ENCODE measurements at regions not wholly inside any gene's neighbourhood (a gene's known extent, or its start where the extent isn't known, plus 50 kb on each side); places are given as distances from the start of the nearest gene placed in this dataset.

DNA sequence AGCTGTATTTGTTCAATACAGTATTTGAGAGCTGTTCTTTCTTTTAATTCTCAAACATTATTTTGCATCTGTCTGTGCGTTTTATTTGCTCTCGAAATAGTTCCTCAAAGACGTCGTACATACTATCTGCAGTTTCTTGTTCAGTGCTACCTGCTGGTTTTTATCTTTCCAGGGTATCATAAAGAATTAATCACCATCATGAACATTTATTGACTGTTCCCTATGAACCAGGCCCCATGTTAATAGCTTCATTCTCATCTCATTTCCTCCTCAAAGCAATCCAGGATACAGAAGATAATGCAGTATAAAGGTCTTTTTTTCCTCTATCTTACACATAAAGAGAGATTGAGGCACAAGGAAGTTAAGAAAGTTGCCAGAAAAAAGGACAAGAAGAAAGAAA lies 211.8 kb downstream of the DACT1 start:
- H3K9me3 ChIP-seq (ENCODE audit: control insufficient read depth, insufficient read depth, low read length), result no peaks in the 10 kb centered on the region
- no peak overlapping the region for H3K27ac ChIP-seq (ENCODE audit: low read depth, low read length)
- no peaks in the 10 kb centered on the region for H3K4me1 ChIP-seq (ENCODE audit: control insufficient read depth, low read length)
- H3K9me2 ChIP-seq (replicated peaks; ENCODE audit: control insufficient read depth, low read length), result no peaks in the 10 kb centered on the region
- H3K4me2 ChIP-seq (ENCODE audit: low read length), result no peak overlapping the region
- TF ChIP-seq, protein P1, sequence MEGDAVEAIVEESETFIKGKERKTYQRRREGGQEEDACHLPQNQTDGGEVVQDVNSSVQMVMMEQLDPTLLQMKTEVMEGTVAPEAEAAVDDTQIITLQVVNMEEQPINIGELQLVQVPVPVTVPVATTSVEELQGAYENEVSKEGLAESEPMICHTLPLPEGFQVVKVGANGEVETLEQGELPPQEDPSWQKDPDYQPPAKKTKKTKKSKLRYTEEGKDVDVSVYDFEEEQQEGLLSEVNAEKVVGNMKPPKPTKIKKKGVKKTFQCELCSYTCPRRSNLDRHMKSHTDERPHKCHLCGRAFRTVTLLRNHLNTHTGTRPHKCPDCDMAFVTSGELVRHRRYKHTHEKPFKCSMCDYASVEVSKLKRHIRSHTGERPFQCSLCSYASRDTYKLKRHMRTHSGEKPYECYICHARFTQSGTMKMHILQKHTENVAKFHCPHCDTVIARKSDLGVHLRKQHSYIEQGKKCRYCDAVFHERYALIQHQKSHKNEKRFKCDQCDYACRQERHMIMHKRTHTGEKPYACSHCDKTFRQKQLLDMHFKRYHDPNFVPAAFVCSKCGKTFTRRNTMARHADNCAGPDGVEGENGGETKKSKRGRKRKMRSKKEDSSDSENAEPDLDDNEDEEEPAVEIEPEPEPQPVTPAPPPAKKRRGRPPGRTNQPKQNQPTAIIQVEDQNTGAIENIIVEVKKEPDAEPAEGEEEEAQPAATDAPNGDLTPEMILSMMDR (IDR thresholded peaks at IDR 0.05; ENCODE audit: low read depth, low read length, poor library complexity, severe bottlenecking), result no peak
- TF ChIP-seq EZH2phosphoT487 (IDR thresholded peaks at IDR 0.05; ENCODE audit: borderline replicate concordance, low read length), result no peak
- no peaks in the 10 kb centered on the region for H3F3A ChIP-seq (ENCODE audit: control insufficient read depth, insufficient read depth)
- H3K79me2 ChIP-seq (ENCODE audit: control insufficient read depth, low read length), result no peaks in the 10 kb centered on the region
- no peaks in the 10 kb centered on the region for H4K20me1 ChIP-seq (ENCODE audit: control insufficient read depth, insufficient read depth, low read depth, low read length)
- no peaks in the 10 kb centered on the region for H3K27me3 ChIP-seq (ENCODE audit: control insufficient read depth, low read length)
- no peak overlapping the region for H3K4me3 ChIP-seq (ENCODE audit: low read length)
- no peaks in the 10 kb centered on the region for H3K36me3 ChIP-seq (ENCODE audit: control insufficient read depth, low read length)

GRCh38 chr14:58850011-58850410 lies 212.2 kb downstream of the DACT1 start:
- Histone ChIP-seq H3K36me3 (ENCODE audit: control insufficient read depth, low read length) (no peaks in the 10 kb centered on the region), H3K79me2 (ENCODE audit: control insufficient read depth, low read length) (no peaks in the 10 kb centered on the region), H3K4me2 (ENCODE audit: low read length) (no peak overlapping the region), H3K4me3 (ENCODE audit: low read length) (no peak overlapping the region), H3K27ac (ENCODE audit: low read depth, low read length) (no peak overlapping the region), H3K4me1 (ENCODE audit: control insufficient read depth, low read length) (no peaks in the 10 kb centered on the region), H3F3A (ENCODE audit: control insufficient read depth, insufficient read depth) (no peaks in the 10 kb centered on the region), H3K27me3 (ENCODE audit: control insufficient read depth, low read length) (no peaks in the 10 kb centered on the region), H4K20me1 (ENCODE audit: control insufficient read depth, insufficient read depth, low read depth, low read length) (no peaks in the 10 kb centered on the region), H3K9me2 (replicated peaks; ENCODE audit: control insufficient read depth, low read length) (no peaks in the 10 kb centered on the region), H3K9me3 (ENCODE audit: control insufficient read depth, insufficient read depth, low read length) (no peaks in the 10 kb centered on the region)
- TF ChIP-seq EZH2phosphoT487 (IDR thresholded peaks at IDR 0.05; ENCODE audit: borderline replicate concordance, low read length), result no peak
- TF ChIP-seq, protein P1 (IDR thresholded peaks at IDR 0.05; ENCODE audit: low read depth, low read length, poor library complexity, severe bottlenecking), result no peak

DNA sequence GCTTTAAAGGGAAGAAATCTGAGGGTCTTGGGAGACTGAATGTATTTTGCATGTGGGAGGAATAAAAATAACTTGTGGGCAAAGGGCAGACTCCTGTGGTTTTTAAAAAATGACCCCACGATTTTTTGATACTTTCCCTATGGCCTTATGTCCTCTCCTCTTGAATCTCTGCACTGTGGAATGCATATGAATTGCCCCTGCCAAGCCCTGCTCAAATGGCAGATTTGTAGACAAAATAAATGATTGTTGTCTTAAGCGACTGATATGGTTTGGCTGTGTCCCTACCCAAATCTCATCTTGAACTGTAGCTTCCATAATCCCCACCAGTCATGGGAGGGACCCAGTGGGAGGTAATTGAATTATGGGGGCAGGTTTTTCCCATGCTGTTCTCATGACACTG lies 223.8 kb downstream of the DACT1 start:
- no peaks in the 10 kb centered on the region for H3F3A ChIP-seq (ENCODE audit: control insufficient read depth, insufficient read depth)
- no peak overlapping the region for H3K4me3 ChIP-seq (ENCODE audit: low read length)
- no peaks in the 10 kb centered on the region for H3K4me1 ChIP-seq (ENCODE audit: control insufficient read depth, low read length)
- no peaks in the 10 kb centered on the region for H3K27me3 ChIP-seq (ENCODE audit: control insufficient read depth, low read length)
- H3K9me3 ChIP-seq (ENCODE audit: control insufficient read depth, insufficient read depth, low read length), result no peaks in the 10 kb centered on the region
- no peak overlapping the region for H3K27ac ChIP-seq (ENCODE audit: low read depth, low read length)
- H3K79me2 ChIP-seq (ENCODE audit: control insufficient read depth, low read length), result no peaks in the 10 kb centered on the region
- no peak overlapping the region for H3K4me2 ChIP-seq (ENCODE audit: low read length)
- H4K20me1 ChIP-seq (ENCODE audit: control insufficient read depth, insufficient read depth, low read depth, low read length), result no peaks in the 10 kb centered on the region
- H3K36me3 ChIP-seq (ENCODE audit: control insufficient read depth, low read length), result no peaks in the 10 kb centered on the region
- H3K9me2 ChIP-seq (replicated peaks; ENCODE audit: control insufficient read depth, low read length), result no peaks in the 10 kb centered on the region
- TF ChIP-seq EZH2phosphoT487 (IDR thresholded peaks at IDR 0.05; ENCODE audit: borderline replicate concordance, low read length), result no peak
- TF ChIP-seq, protein P1 (IDR thresholded peaks at IDR 0.05; ENCODE audit: low read depth, low read length, poor library complexity, severe bottlenecking), result no peak

All from DOHH2 (cell line).